ENCODE measurements at regions not wholly inside any gene's neighbourhood (a gene's known extent, or its start where the extent isn't known, plus 50 kb on each side); places are given as distances from the start of the nearest gene placed in this dataset.

- Histone ChIP-seq H3K4me2 (no peak overlapping the region), H3K27ac (no peak overlapping the region), H3K4me1 (no peaks in the 10 kb centered on the region), H3K4me3 (no peak overlapping the region), H3K9me3 (no peaks in the 10 kb centered on the region)
- ATAC-seq (no peak), DNase-seq (ENCODE audit: low read depth in 1 of 2, low spot score in 1 of 2) (no peak), FAIRE-seq (no peak)
- WGBS (ENCODE audit: missing lambda C conversion rate), result 4% methylated on average over 1 of the region's 1 CpG
- no peak for TF ChIP-seq CHD4 (IDR thresholded peaks at IDR 0.05; ENCODE audit: borderline replicate concordance)
- no peak for TF ChIP-seq CBX8 (IDR thresholded peaks at IDR 0.05)
- TF ChIP-seq NFE2L2 (conservative IDR thresholded peaks at IDR 0.05; ENCODE audit: low read length), result no peak
- TF ChIP-seq JUNB (IDR thresholded peaks at IDR 0.05), result no peak
- TF ChIP-seq ZNF302 (CRISPR knock-in tag; IDR thresholded peaks at IDR 0.05), result no peak
- no peak for TF ChIP-seq BHLHE40 (IDR thresholded peaks at IDR 0.05; ENCODE audit: low read depth, low read length)
- no peak for TF ChIP-seq NR3C1 (IDR thresholded peaks at IDR 0.05)
- TF ChIP-seq, protein P1, sequence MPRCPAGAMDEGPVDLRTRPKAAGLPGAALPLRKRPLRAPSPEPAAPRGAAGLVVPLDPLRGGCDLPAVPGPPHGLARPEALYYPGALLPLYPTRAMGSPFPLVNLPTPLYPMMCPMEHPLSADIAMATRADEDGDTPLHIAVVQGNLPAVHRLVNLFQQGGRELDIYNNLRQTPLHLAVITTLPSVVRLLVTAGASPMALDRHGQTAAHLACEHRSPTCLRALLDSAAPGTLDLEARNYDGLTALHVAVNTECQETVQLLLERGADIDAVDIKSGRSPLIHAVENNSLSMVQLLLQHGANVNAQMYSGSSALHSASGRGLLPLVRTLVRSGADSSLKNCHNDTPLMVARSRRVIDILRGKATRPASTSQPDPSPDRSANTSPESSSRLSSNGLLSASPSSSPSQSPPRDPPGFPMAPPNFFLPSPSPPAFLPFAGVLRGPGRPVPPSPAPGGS (IDR thresholded peaks at IDR 0.05), result no peak
- TF ChIP-seq HES2 (IDR thresholded peaks at IDR 0.05), result no peak
- no peak for TF ChIP-seq EHMT2 (IDR thresholded peaks at IDR 0.05; ENCODE audit: low read depth)
- TF ChIP-seq HOXA7 (CRISPR knock-in tag; IDR thresholded peaks at IDR 0.05), result no peak
- TF ChIP-seq POLR2AphosphoS2 (conservative IDR thresholded peaks at IDR 0.05; ENCODE audit: low read length), result no peak
- TF ChIP-seq, protein P2, sequence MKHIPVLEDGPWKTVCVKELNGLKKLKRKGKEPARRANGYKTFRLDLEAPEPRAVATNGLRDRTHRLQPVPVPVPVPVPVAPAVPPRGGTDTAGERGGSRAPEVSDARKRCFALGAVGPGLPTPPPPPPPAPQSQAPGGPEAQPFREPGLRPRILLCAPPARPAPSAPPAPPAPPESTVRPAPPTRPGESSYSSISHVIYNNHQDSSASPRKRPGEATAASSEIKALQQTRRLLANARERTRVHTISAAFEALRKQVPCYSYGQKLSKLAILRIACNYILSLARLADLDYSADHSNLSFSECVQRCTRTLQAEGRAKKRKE (CRISPR knock-in tag; IDR thresholded peaks at IDR 0.05; ENCODE audit: low read depth), result no peak
- TF ChIP-seq GATA3 (IDR thresholded peaks at IDR 0.05; ENCODE audit: borderline replicate concordance), result no peak
- no peak for TF ChIP-seq HOXB5 (CRISPR knock-in tag; IDR thresholded peaks at IDR 0.05)
- CTCF ChIA-PET, result no interaction called here
- POLR2A ChIA-PET, result no interaction called here
These were observed 1133.5 kb upstream of the MAP3K7 start for GRCh38 chr6:91720324-91720723.

DNA sequence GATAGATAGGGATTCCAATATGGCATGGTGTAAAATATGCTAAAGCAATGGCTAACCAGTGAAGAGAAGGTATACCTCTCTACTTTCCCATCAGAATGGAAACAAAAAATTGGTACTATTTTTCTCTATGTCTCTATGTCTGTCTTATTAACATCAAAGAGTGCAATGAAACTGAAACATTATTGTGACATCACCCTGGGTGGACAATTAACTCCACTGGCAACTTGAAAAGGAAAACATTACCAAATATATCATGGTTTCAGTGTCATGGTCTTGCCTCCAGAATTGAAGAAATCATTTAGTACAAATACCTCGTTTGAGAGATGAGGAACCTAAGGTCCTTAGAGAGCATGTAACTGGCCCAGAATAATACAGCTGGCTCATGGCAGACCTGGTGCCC, 1132.5 kb upstream of the MAP3K7 start:
- ChIA-PET POLR2A (no interaction called here), CTCF (no interaction called here)
- FAIRE-seq, result no peak
- H3K4me2 ChIP-seq, result no peak overlapping the region
- H3K27ac ChIP-seq, result no peak overlapping the region
- H3K4me3 ChIP-seq, result no peak overlapping the region
- ATAC-seq, result no peak
- H3K4me1 ChIP-seq, result no peaks in the 10 kb centered on the region
- no peaks in the 10 kb centered on the region for H3K9me3 ChIP-seq
- no peak for TF ChIP-seq POLR2AphosphoS2 (conservative IDR thresholded peaks at IDR 0.05; ENCODE audit: low read length)
- no peak for TF ChIP-seq KDM1A (IDR thresholded peaks at IDR 0.05; ENCODE audit: low read depth)
- TF ChIP-seq EP300 (IDR thresholded peaks at IDR 0.05), result no peak
- TF ChIP-seq FOSB (CRISPR knock-in tag; IDR thresholded peaks at IDR 0.05), result no peak
- no peak for TF ChIP-seq BHLHE40 (IDR thresholded peaks at IDR 0.05; ENCODE audit: low read depth, low read length)
- no peak for TF ChIP-seq JUN (IDR thresholded peaks at IDR 0.05)
- TF ChIP-seq HOXB5 (CRISPR knock-in tag; IDR thresholded peaks at IDR 0.05), result no peak
- TF ChIP-seq RNF2 (IDR thresholded peaks at IDR 0.05; ENCODE audit: borderline replicate concordance, low read depth), result no peak
- no peak for TF ChIP-seq PHF8 (IDR thresholded peaks at IDR 0.05; ENCODE audit: borderline replicate concordance, low read depth)
- no peak for TF ChIP-seq ELK1 (IDR thresholded peaks at IDR 0.05; ENCODE audit: low read depth, low read length)
- TF ChIP-seq TP53 (CRISPR knock-in tag; IDR thresholded peaks at IDR 0.05), result no peak
- no peak for TF ChIP-seq MAZ (IDR thresholded peaks at IDR 0.05; ENCODE audit: borderline replicate concordance, low read depth, low read length)
- TF ChIP-seq, protein P3, sequence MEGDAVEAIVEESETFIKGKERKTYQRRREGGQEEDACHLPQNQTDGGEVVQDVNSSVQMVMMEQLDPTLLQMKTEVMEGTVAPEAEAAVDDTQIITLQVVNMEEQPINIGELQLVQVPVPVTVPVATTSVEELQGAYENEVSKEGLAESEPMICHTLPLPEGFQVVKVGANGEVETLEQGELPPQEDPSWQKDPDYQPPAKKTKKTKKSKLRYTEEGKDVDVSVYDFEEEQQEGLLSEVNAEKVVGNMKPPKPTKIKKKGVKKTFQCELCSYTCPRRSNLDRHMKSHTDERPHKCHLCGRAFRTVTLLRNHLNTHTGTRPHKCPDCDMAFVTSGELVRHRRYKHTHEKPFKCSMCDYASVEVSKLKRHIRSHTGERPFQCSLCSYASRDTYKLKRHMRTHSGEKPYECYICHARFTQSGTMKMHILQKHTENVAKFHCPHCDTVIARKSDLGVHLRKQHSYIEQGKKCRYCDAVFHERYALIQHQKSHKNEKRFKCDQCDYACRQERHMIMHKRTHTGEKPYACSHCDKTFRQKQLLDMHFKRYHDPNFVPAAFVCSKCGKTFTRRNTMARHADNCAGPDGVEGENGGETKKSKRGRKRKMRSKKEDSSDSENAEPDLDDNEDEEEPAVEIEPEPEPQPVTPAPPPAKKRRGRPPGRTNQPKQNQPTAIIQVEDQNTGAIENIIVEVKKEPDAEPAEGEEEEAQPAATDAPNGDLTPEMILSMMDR (IDR thresholded peaks at IDR 0.05), result no peak
- no peak for TF ChIP-seq REST (IDR thresholded peaks at IDR 0.05)
- TF ChIP-seq, protein P4, sequence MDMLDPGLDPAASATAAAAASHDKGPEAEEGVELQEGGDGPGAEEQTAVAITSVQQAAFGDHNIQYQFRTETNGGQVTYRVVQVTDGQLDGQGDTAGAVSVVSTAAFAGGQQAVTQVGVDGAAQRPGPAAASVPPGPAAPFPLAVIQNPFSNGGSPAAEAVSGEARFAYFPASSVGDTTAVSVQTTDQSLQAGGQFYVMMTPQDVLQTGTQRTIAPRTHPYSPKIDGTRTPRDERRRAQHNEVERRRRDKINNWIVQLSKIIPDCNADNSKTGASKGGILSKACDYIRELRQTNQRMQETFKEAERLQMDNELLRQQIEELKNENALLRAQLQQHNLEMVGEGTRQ (IDR thresholded peaks at IDR 0.05), result no peak
- TF ChIP-seq HDAC2 (IDR thresholded peaks at IDR 0.05), result no peak
- no peak for TF ChIP-seq RAD21 (conservative IDR thresholded peaks at IDR 0.05 in 1 of 2, IDR thresholded peaks at IDR 0.05 in 1 of 2)
- WGBS (ENCODE audit: missing lambda C conversion rate), result 0% methylated on average over 1 of the region's 1 CpG
- DNase-seq (ENCODE audit: low read depth in 1 of 2, low spot score in 1 of 2), result no peak
